BE2C (cell line): ENCODE measurements at regions not wholly inside any gene's neighbourhood (a gene's known extent, or its start where the extent isn't known, plus 50 kb on each side); places are given as distances from the start of the nearest gene placed in this dataset.

Source experiments
- DNase-seq: peaks from one replicate; pipeline ENCODE4 v3.0.0-alpha.2; 2020
- H3K27me3 ChIP-seq: fragments of 250-450 bp; sonication (Bioruptor Pico); 2 replicates; pipeline ENCODE4 v1.5.1; 2020; ENCODE audit warnings: mild to moderate bottlenecking
- H3K36me3 ChIP-seq: fragments of 250-450 bp; sonication (Bioruptor Pico); 2 replicates; pipeline ENCODE4 v1.5.1; 2020; ENCODE audit warnings: mild to moderate bottlenecking
- H3K4me1 ChIP-seq: fragments of 250-450 bp; sonication (Bioruptor Pico); 2 replicates; pipeline ENCODE4 v1.5.1; 2020
- H3K4me3 ChIP-seq: 2 replicates; pipeline ENCODE4 v1.5.1; 2011; ENCODE audit warnings: low read depth, low read length
- H3K9me3 ChIP-seq: fragments of 250-450 bp; sonication (Bioruptor Pico); 2 replicates; pipeline ENCODE4 v1.5.1; 2020
- CTCF ChIP-seq: IDR thresholded peaks from 2 replicates; pipeline ENCODE4 v1.5.1; 2012; ENCODE audit warnings: mild to moderate bottlenecking, low read depth, low read length

- no peak for TF ChIP-seq CTCF
- Histone ChIP-seq H3K4me3 (no peak overlapping the region), H3K27me3 (no peaks in the 10 kb centered on the region), H3K36me3 (no peaks in the 10 kb centered on the region), H3K4me1 (no peaks in the 10 kb centered on the region), H3K9me3 (no peaks in the 10 kb centered on the region)
- DNase-seq = peak; percentile 37
Measured at GRCh38 chr5:148905541-148905940, 79.1 kb downstream of the ADRB2 start.

DNA sequence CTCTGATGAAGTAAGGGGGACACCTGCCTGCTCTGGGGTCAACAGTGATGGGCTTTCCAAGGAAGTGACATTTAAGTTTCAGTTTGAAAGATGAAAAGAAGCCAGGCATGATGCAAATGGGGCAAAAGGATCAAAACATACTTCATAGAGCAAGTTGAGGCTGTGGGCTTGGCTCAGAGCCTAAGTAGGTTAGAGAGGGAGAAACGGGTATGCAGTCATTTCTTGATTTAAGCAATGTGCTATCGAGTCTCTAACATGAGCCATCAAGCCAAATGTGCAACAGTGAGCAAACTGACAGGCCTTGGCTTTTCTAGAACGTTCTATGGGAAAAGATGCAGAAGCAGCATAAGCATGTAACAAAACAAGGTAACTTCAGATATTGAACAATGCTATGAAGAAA lies 80.6 kb downstream of the ADRB2 start:
- Histone ChIP-seq H3K36me3 (no peaks in the 10 kb centered on the region), H3K9me3 (no peaks in the 10 kb centered on the region), H3K27me3 (no peaks in the 10 kb centered on the region), H3K4me1 (no peaks in the 10 kb centered on the region), H3K4me3 (no peak overlapping the region)
- no peak for DNase-seq
- no peak for TF ChIP-seq CTCF

- no peaks in the 10 kb centered on the region for H3K9me3 ChIP-seq
- H3K27me3 ChIP-seq = no peaks in the 10 kb centered on the region
- H3K4me1 ChIP-seq = no peaks in the 10 kb centered on the region
- no peak for DNase-seq
- H3K4me3 ChIP-seq = no peak overlapping the region
- no peaks in the 10 kb centered on the region for H3K36me3 ChIP-seq
- TF ChIP-seq CTCF = no peak
Measured at GRCh38 chr5:148909040-148909439, 82.6 kb downstream of the ADRB2 start.

- no peak for DNase-seq
- TF ChIP-seq CTCF = no peak
- Histone ChIP-seq H3K9me3 (no peaks in the 10 kb centered on the region), H3K27me3 (no peaks in the 10 kb centered on the region), H3K36me3 (no peaks in the 10 kb centered on the region), H3K4me1 (no peaks in the 10 kb centered on the region), H3K4me3 (no peak overlapping the region)
Measured at GRCh38 chr5:148909766-148910165, 83.4 kb downstream of the ADRB2 start.

GRCh38 chr5:148910216-148910615 lies 83.8 kb downstream of the ADRB2 start:
- H3K4me1 ChIP-seq = no peaks in the 10 kb centered on the region
- H3K9me3 ChIP-seq = no peaks in the 10 kb centered on the region
- H3K36me3 ChIP-seq = no peaks in the 10 kb centered on the region
- no peak for TF ChIP-seq CTCF
- H3K27me3 ChIP-seq = no peaks in the 10 kb centered on the region
- DNase-seq = no peak
- H3K4me3 ChIP-seq = no peak overlapping the region

- Histone ChIP-seq H3K4me3 (no peak overlapping the region), H3K4me1 (no peaks in the 10 kb centered on the region), H3K9me3 (no peaks in the 10 kb centered on the region), H3K36me3 (no peaks in the 10 kb centered on the region), H3K27me3 (no peaks in the 10 kb centered on the region)
- no peak for TF ChIP-seq CTCF
- no peak for DNase-seq
Measured at GRCh38 chr5:148910686-148911361, 84.4 kb downstream of the ADRB2 start.
